Fibroblast of skin of right biceps (primary cell): ENCODE measurements at regions not wholly inside any gene's neighbourhood (a gene's known extent, or its start where the extent isn't known, plus 50 kb on each side); places are given as distances from the start of the nearest gene placed in this dataset.
"Not testable (repeated sequence)": the region's sequence is repeated elsewhere in the genome, so short reads cannot be mapped to it uniquely, and the experiment has no call there.

Source experiments
- DNase-seq: peaks from one replicate; pipeline ENCODE4 v3.0.0-alpha.2; 2013

GRCh38 chr12:126897778-126898177 is 1369.2 kb upstream of the TMEM132C start:
- DNase-seq = no peak

GRCh38 chr12:126898562-126898961 is 1368.4 kb upstream of the TMEM132C start:
- DNase-seq = no peak

- DNase-seq = no peak
Measured at GRCh38 chr12:126899926-126900792, 1366.8 kb upstream of the TMEM132C start.

GRCh38 chr12:126903027-126903876 is 1363.7 kb upstream of the TMEM132C start:
- DNase-seq = no peak

- no peak for DNase-seq
Measured at GRCh38 chr12:126905752-126906151, 1361.2 kb upstream of the TMEM132C start.

GRCh38 chr12:126907900-126908764 is 1358.8 kb upstream of the TMEM132C start:
- DNase-seq = no peak

- DNase-seq = no peak
Measured at GRCh38 chr12:126908765-126909142, 1358.2 kb upstream of the TMEM132C start.

- DNase-seq = no peak
Measured at GRCh38 chr12:126910570-126910969, 1356.4 kb upstream of the TMEM132C start.

- no peak for DNase-seq
Measured at GRCh38 chr12:126912111-126912510, 1354.9 kb upstream of the TMEM132C start.

GRCh38 chr12:126914170-126914793 is 1352.7 kb upstream of the TMEM132C start:
- DNase-seq = no peak

GRCh38 chr12:126915309-126915708 is 1351.7 kb upstream of the TMEM132C start:
- no peak for DNase-seq

- DNase-seq = no peak
Measured at GRCh38 chr12:126926023-126926594, 1340.9 kb upstream of the TMEM132C start.

- DNase-seq = no peak
Measured at GRCh38 chr12:126930234-126930633, 1336.7 kb upstream of the TMEM132C start.

- DNase-seq = no peak
Measured at GRCh38 chr12:126932156-126932555, 1334.8 kb upstream of the TMEM132C start.

- DNase-seq = no peak
Measured at GRCh38 chr12:126935435-126935834, 1331.5 kb upstream of the TMEM132C start.

GRCh38 chr12:126936181-126936851 is 1330.7 kb upstream of the TMEM132C start:
- no peak for DNase-seq

GRCh38 chr12:126937431-126937830 is 1329.5 kb upstream of the TMEM132C start:
- DNase-seq = no peak

- DNase-seq = no peak
Measured at GRCh38 chr12:126944684-126945083, 1322.3 kb upstream of the TMEM132C start.

- DNase-seq = not testable (repeated sequence)
Measured at GRCh38 chr12:126946958-126947357, 1320.0 kb upstream of the TMEM132C start.

- DNase-seq = no peak
Measured at GRCh38 chr12:126949558-126949957, 1317.4 kb upstream of the TMEM132C start.

- no peak for DNase-seq
Measured at GRCh38 chr12:126950266-126950665, 1316.7 kb upstream of the TMEM132C start.
